Erythroblast (primary cell): ENCODE measurements at regions not wholly inside any gene's neighbourhood (a gene's known extent, or its start where the extent isn't known, plus 50 kb on each side); places are given as distances from the start of the nearest gene placed in this dataset.
A peak's percentile ranks its signal among the peaks of the same experiment; 100 is the strongest.

Source experiments
- DNase-seq, 2 experiments: peaks; one replicate each; lab custom pipeline; 2025; lab: John Stamatoyannopoulos, UW
- GATA1 ChIP-seq: IDR thresholded peaks from 2 replicates; pipeline ENCODE4 v1.6.1; 2011; ENCODE audit warnings: low read depth, mild to moderate bottlenecking, control low read depth, low read length, moderate library complexity
- POLR2A ChIP-seq: IDR thresholded peaks from 2 replicates; pipeline ENCODE4 v1.6.1; 2011; ENCODE audit warnings: mild to moderate bottlenecking, low read length

DNA sequence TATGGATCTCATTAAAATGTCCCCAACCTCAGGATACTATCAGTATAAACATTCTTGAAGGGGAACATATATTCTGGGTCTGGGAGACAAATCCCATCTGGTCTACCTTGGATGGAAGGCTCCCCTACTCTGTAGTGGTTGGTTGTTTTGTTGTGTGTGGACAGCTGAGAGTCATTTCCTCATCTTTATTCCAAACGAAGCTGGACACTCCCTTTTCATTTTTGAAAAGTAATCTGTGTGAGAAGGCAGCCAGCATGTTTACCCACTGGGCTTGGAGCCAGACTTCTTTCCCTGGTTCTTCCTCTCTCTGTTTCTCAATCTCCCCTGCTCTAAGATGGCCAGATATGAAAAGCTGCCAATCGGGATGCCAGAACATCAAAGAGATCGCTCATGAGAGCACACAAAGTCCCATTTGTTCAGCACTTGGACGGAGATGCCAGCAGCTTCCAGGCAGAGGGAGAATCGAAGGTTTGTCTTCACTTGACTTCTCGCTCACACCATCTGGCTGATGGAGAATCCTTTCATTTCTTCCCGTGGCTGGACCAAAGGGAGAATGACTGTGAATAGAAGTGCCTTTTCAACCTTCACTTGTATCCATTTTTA, 108.1 kb upstream of the AGR3 start:
- no peak for TF ChIP-seq POLR2A
- no peak for DNase-seq

DNA sequence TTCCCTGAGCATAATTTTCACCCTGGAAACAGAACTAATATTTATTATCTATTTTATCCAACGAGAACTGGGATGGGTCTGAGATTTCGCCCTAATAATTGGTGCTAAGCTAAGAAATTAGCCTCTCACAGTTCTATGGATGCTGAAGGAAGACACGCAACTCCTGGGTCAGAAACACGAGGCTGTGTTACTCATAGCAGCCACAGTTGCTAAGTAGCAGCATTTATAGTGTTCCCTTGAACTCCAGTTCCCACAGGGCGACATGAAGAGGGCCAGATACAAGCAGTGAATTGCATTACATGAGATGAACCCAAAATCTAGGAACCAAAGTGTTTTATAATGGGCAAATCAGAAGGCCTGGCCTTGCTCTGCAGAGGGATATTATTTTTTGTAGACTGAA, 109.8 kb upstream of the AGR3 start:
- no peak for TF ChIP-seq GATA1
- TF ChIP-seq POLR2A = no peak
- DNase-seq = no peak

GRCh38 chr7:16993543-16993942, 111.8 kb upstream of the AGR3 start:
- TF ChIP-seq POLR2A = no peak
- no peak for TF ChIP-seq GATA1
- DNase-seq = no peak

- no peak for TF ChIP-seq POLR2A
- no peak for TF ChIP-seq GATA1
- no peak for DNase-seq
These were observed 116.8 kb upstream of the AGR3 start for GRCh38 chr7:16998481-16999051.

DNA sequence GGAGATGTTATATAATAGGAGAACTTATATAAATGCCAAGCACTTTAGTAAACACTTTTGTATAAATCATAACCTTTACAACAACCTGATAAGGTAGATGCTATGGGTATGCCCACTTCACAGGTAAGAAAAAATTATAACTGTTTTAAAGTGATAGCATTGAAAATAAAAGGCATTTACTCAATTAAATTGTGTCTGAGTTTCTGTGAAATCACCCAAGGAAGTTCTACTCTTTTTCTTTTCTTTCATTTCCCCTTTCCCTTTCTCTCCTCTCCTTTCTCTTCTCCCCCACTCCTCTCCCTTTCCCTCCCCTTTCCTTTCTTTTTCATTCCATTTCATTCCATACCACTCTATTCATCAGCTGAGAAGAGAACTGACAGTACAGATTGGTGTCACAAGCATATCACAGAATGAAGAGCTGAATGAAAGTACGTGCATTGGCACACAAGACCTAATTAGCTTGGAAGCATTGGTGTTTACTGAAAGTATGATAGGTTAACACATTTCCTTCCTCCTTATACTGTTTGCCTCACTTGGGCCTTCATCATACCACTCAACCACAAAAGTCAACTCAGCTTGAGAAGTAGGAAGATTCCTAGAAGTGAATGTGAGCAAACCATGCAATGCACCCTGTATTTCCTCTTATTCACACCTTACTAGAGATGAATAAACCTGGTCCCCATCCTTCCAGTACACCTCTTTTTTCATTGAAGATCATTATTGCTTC, 117.9 kb upstream of the AGR3 start:
- DNase-seq = no peak
- TF ChIP-seq POLR2A (no peak), GATA1 (no peak)

- TF ChIP-seq GATA1 = no peak
- TF ChIP-seq POLR2A = no peak
- DNase-seq = no peak
These were observed 123.5 kb upstream of the AGR3 start for GRCh38 chr7:17005271-17005670.

- TF ChIP-seq POLR2A (no peak), GATA1 (no peak)
These were observed 126.1 kb upstream of the AGR3 start for GRCh38 chr7:17007841-17008240.

GRCh38 chr7:17009007-17009719, 127.4 kb upstream of the AGR3 start:
- peak; percentile 9 to 24 for DNase-seq

More at GRCh38 chr7:17007841-17008240, 126.1 kb upstream of the AGR3 start:
- no peak for DNase-seq

DNA sequence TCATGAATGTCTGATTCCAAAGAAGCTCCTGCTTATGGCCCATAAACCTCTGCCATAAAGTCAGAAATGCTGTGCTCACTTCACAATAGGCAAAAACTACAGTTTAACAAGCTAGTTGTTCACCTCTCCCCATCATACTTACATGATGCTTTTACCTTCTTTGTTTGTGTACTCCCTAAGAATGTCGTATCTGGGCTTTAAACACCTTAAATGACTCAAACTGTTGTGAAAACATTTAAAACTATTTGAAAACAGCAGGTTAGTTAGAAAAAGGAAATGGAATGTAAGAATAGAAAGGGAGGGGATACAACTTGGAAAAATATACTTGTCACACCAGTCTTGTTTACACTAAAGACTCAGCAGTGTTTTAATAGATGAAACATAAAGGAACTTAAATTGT, 128.2 kb upstream of the AGR3 start:
- no peak for TF ChIP-seq GATA1
- no peak for TF ChIP-seq POLR2A
- no peak for DNase-seq

More at GRCh38 chr7:17009007-17009719, 127.4 kb upstream of the AGR3 start:
- no peak for TF ChIP-seq GATA1
- no peak for TF ChIP-seq POLR2A

DNA sequence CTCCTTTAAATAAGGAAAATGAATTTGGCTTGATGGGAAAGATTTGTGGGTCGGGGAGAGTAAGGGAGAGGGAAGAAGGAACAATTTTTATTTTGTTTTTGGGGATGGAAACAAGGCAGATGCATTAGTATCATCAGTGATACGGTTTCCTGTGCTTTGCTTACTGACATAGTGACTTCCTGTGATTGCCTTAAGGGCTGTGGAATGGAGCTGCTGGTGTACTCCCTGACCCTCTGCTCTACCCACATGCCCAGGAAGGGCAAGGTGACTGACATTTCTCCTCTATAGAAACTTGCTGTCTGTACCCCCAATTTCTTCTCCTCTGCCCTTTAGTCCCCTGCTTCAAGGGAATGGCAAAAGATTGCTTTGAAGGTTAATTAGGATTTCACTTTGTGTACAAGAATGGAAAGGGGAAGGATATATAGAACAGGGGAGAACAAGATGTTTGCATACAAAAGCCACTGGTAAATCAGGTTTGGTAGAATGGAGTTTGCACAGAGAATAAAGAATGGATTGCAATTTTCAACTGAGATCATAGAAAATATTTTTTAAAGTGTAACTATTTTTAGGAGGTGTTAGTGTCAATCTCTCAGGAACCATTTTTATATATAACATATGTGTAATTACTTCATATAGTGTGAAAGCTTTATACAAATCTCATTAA, 129.0 kb upstream of the AGR3 start:
- no peak for DNase-seq
- TF ChIP-seq POLR2A (no peak), GATA1 (no peak)

DNA sequence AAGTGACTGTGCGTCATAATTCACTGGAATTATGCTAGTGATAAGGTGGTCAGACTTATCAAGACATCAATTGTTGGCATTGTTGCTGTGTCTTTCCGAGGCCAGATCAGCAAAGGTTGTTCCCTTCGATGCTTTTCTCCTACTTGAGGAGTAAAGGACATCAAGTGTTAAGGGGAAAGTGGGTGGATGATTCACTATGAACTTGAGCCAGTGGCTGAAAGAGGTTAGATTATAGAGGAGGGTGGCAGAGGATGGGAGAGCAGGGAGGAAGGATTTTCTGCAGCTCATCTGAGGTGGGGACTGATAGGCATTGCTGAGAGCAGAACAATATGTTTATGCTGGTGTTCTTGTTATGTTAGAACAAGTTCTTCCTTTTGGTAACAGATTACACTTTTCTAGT, 131.4 kb upstream of the AGR3 start:
- no peak for DNase-seq
- TF ChIP-seq GATA1 (no peak), POLR2A (no peak)

GRCh38 chr7:17014686-17015085, 132.9 kb upstream of the AGR3 start:
- DNase-seq = no peak
- TF ChIP-seq POLR2A = no peak
- no peak for TF ChIP-seq GATA1

DNA sequence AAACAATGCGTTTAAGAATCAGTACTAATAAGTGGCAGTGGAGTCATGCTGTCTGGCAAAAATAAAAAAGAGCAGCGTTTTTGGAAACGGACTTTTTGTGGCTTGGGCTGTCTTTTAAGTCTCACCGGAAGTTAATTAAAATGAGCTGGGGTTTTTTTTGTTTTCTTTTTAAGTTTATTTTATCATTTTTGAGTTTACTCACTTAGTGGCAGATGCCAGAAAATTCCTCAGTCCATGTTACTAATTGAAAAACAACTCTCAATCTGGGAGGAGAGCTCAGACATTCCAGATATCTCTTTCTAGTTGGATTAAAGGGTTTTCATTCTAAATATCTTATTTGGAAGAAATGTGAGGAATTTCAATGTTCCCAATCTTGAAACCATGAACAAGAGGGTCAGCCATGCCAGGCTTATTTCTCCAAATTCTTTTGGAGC, 133.8 kb upstream of the AGR3 start:
- TF ChIP-seq POLR2A = no peak
- no peak for TF ChIP-seq GATA1
- DNase-seq = no peak

- no peak for TF ChIP-seq POLR2A
- TF ChIP-seq GATA1 = no peak
- DNase-seq = no peak
These were observed 134.7 kb upstream of the AGR3 start for GRCh38 chr7:17016402-17017010.
